HG02970 (cell line): ENCODE measurements at regions not wholly inside any gene's neighbourhood (a gene's known extent, or its start where the extent isn't known, plus 50 kb on each side); places are given as distances from the start of the nearest gene placed in this dataset.
"Not testable (repeated sequence)": the region's sequence is repeated elsewhere in the genome, so short reads cannot be mapped to it uniquely, and the experiment has no call there.

Experiments used
- ATAC-seq: cut with Tn5 transposase; IDR thresholded peaks from one replicate; pipeline ENCODE4 v1.9.1; 2021; ENCODE audit warnings: mild to moderate bottlenecking, moderate library complexity, moderate number of reproducible peaks; ENCODE audit not compliant: unreplicated experiment, low FRiP score

GRCh38 chr16:59543641-59544040, 809.5 kb upstream of the GOT2 start:
- ATAC-seq, result no peak

DNA sequence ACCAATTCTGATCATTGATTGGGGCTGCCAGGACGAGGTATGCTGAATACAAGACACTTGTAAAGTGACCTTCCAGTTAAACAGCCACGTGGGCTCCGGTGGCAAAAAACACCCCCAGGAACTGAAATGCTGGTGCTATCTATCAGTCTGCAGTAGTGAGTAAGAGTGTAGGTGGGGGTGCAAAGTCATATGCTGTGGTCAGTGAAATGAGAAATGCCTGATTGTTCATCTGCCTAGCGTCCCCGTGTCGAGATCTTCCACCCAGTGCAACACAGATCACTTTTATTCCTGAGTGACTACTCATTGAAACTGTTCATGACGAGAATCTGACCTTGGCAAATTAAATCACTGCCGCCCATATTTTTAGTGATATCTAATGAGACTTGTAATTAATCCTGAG, 806.5 kb upstream of the GOT2 start:
- no peak for ATAC-seq

GRCh38 chr16:59535298-59535697, 801.2 kb upstream of the GOT2 start:
- ATAC-seq, result no peak

DNA sequence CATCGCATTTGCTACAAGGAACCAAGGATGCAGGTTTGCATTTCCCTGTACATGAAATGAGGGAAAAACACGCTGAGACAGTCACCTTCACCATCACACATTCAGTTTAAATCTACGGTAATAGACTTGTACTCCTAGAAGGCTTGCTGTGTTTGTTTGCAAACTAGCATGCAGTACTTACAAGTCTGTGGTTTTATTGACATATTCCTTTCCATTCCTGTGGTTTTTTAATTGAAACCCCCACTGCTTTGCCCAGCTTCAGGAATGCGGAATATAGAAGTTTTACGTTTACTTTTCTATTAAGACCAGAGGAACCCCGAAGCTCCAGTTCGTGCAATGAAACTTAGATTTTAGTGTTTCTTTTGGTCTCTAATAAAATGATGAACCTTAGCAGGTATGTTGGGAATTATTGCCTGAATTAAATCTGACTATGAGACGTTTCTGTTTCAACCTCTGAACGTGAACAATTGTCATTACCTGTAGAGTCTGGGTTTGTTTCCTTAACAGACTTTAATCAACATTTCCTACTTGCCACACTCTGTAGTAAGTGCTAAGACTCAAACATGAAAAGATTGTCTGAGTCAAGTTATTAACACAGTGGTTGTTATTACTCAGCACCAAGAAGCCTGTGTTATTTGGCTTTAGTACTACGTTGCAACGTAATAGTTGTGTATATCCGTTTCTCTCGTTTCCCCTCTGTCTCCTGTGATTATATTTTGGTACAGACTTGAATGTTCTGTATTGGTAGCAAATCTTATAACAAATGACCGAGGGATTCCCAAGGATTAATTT, 793.3 kb upstream of the GOT2 start:
- no peak for ATAC-seq

GRCh38 chr16:59522826-59523225, 788.7 kb upstream of the GOT2 start:
- no peak for ATAC-seq

DNA sequence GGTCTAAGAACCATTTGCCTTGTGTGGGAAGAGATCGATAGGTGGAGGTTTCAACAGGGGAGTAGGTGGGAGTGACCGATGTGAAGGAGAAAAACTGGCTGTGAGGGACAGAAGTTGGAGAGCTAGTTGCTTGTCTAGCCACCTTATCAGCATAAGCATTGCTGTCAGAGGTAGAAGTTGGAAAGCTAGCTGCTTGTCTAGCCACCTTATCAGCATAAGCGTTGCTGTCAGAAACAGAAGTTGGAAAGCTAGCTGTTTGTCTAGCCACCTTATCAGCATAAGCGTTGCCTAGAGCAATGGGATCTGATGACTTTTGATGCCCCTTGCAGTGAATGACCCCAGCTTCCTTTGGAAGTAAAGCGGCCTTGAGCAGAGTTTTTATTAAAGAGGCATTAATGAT, 784.6 kb upstream of the GOT2 start:
- not testable (repeated sequence) for ATAC-seq

DNA sequence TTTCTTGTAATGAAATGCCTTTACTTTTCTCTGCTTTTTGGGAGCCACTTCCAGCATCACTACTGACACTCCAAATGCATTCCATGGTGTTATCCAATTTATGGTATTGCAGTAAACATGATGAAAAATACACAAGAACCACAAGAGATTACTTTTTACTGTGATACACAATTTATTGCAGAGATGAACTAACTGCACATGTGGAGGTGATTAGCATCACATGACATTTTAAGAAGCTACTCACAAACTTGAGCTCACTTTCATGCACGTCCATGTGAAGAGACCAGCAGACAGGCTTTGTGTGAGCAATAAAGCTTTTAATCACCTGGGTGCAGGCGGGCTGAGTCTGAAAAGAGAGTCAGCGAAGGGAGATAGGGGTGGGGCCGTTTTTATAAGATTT, 780.5 kb upstream of the GOT2 start:
- ATAC-seq, result no peak

- ATAC-seq, result no peak
Observed at GRCh38 chr16:59510008-59510424, 775.9 kb upstream of the GOT2 start.

DNA sequence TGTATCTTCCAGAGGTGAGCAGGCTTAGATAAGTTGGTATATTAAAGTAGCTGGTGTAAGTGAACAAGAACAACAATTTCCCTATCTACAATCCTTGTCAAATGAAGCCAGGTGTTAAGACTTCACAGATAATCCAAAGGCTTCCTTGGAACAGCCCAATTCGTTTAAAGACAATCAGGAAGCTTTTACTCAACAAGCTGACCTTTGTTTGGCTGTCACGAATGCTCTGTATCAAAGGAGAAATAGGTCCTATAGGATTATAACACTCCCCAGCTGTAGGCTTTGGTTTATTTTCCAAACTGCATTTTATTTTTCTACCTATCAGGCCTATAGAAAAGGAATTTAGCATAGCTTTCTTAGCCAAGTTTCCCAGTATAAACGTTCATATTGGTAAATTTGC, 766.5 kb upstream of the GOT2 start:
- ATAC-seq, result no peak

DNA sequence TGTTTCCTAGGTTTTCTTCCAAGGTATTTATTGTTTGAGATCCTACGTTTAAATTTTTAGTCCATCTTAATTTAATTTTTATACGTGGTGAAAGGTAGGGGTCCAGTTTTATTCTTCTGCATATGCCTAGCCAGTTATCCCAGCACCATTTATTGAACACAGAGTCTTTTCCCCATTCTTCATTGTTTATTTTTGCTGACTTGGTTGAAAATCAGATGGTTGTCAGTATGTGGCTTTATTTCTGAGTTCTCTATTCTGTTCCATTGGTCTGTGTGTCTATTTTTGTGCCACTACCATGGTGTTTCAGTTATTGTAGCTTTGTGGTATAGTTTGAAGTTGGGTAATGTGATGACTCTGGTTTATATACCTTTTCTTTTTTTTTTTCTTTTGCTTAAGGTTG, 753.0 kb upstream of the GOT2 start:
- no peak for ATAC-seq

DNA sequence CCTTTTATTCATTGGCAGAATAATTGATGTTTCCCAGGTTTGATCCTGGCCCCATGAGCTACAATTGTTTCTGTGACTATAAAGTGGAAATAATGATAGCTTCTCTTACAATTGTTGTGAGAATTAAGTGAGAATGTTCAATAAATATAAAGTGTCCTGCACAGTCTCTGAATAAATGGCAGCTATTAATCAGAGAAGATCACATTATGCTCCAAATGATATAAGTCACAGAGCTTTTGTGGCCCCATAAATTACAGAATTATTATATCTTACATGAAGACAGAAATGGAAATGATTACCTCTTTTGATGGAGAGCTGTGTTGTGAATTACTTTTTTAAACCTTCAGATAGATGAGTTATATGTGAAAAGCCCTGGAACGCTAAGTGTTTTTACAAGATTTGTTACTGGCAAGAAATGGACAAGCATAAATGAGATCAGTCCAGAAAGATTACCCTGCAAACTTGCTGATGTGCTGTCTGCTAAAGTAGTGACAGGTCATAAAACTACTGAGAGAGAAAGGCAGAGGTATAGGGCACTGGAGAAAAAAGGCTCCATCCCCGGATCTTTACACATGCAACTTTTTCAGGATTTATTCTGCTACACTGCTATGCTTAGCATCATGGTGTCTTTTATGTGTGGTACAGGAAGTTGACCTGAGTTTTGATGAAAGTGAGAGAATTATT, 750.9 kb upstream of the GOT2 start:
- no peak for ATAC-seq

DNA sequence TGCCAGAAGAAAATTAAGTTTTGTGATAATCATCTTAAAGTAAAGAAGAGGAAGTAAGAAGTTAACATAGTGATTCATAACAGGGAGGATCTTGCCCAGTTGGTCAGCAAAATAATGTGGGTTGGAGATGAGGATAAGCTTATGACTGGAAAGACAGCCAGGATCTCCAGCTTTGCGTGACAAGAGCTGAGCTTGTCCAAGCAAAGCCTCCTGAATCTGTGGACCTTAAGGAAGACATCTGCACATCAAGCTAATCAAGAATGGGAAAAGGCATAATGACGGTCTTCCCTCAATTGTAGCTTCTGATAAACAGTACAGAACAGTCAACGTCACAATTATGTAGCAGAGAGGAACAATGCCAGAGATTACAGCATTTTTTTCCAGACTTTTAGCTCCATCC, 744.7 kb upstream of the GOT2 start:
- ATAC-seq, result no peak

DNA sequence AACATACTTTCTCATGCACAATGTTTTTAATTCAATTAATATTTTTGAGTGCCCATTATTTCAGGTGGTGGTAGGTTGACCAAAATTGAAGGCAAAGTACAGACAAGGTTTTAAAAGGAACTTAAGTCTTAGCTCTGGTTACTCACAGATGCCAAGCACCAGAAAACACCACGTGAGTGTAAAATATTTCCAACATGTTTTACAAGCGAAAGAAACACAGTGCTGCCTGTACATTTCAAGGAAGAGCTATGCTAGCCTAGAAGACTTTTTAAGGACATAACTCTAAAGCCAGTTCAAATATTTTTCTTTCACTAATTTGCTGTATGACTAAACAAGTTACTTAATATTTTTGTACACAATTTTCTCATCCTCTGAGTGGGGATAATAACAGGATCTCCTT, 736.4 kb upstream of the GOT2 start:
- no peak for ATAC-seq

DNA sequence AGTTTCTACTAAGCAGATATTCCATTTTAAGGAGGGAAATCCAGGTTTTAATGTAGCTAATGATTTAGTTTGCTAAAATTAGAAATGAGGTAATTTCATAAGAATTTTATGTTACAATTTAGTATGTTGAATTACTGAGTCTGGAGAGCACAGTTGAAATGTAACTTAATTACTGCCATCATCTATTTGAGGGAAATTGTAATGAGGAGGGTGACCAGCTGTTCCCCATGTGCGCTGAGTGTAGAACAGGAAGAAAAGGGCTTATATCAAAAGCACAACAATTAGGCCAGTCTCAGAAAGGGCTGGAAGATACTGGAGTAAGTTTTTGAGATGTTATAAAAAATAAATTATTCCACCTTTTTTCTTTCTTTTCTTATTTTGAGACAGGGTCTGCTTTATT, 735.1 kb upstream of the GOT2 start:
- no peak for ATAC-seq

DNA sequence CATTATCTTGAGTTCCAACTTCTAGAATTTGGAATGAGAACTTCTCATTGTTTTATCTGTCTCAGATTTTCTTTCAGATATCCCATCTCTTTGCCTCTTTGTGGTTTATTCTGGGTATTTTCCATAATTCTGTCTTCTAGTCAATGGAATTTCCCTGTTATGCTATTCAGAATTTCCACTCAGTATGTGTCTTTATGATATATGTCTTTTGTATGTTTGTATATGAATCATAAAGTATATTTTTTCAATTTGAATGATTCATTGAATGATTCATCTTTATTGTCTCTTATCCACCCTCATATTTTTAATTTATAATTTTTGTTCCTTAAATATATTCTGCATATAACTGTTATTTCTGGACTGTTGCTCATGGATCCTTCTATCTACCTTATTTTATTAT, 729.7 kb upstream of the GOT2 start:
- ATAC-seq, result no peak

- ATAC-seq, result no peak
Observed at GRCh38 chr16:59459806-59460205, 725.7 kb upstream of the GOT2 start.

- ATAC-seq, result no peak
Observed at GRCh38 chr16:59455497-59455896, 721.4 kb upstream of the GOT2 start.

GRCh38 chr16:59450513-59450912, 716.4 kb upstream of the GOT2 start:
- ATAC-seq, result not testable (repeated sequence)

- no peak for ATAC-seq
Observed at GRCh38 chr16:59440502-59440901, 706.4 kb upstream of the GOT2 start.

DNA sequence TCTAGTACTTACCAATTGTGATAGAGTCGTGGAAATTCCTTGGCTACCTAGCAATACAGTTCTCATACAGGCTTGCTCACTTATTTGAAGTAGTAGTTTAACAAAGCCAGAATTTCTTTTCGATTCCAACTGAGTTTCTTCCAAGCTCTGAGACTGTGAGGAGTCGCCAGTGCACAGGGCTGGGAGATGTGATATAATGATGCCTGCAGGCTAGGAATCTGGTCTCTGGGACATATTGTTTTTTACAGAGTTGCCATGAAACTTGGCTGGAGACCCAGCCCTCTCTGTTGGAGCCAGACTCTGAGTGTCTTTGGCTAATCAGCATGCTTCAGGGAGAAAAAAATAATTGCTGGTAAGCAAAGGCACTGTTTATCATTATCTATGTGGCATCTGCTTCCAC, 698.8 kb upstream of the GOT2 start:
- no peak for ATAC-seq

- ATAC-seq, result no peak
Observed at GRCh38 chr16:59432276-59432675, 698.2 kb upstream of the GOT2 start.

DNA sequence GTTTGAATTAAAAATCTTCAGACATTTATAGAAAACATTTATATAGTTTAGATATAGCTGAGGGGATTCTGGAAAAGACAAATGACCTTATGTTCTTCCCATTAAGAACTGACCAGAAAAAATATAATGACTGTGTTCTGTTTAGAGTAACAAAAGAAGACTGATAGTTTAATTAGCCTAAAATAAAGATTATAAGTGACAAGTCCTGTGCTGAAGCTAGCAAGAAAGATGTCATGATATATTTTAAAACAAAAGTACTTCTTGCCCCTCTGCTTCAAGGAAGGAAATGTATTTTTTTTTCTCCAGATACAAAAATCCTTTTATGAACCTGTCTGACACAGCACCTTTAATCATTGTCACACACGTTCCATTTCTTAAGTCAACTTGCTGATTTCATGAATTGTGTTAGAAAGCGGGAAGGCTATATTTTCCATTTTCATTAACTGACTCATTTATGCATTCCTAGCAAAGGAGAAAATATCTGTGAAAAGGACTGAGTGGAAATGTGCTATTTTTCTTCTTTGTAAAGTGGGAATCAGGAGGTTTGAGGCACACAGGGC, 690.7 kb upstream of the GOT2 start:
- ATAC-seq, result no peak
